Neural cell (in vitro differentiated cells): ENCODE measurements at regions not wholly inside any gene's neighbourhood (a gene's known extent, or its start where the extent isn't known, plus 50 kb on each side); places are given as distances from the start of the nearest gene placed in this dataset.

Experiments used
- H2AFZ ChIP-seq: fragments of 200-600, 300-800 bp; sonication (generic), shearing (Covaris generic); 2 replicates; pipeline ENCODE4 v1.6.0; 2014; ENCODE audit warnings: low read depth, mild to moderate bottlenecking, antibody characterized with exemption, low read length, moderate library complexity
- H3F3A ChIP-seq: fragments of 200-600 bp; shearing (Covaris generic); 2 replicates; pipeline ENCODE4 v1.6.1; 2016; ENCODE audit warnings: mild to moderate bottlenecking, moderate library complexity, mixed read lengths, antibody characterized with exemption, low read length; ENCODE audit not compliant: insufficient read depth, poor library complexity, severe bottlenecking
- H3K27ac ChIP-seq: fragments of 200-600, 300-800 bp; sonication (generic), shearing (Covaris generic); 2 replicates; pipeline ENCODE4 v1.5.1; 2014; ENCODE audit warnings: mild to moderate bottlenecking, low read length, moderate library complexity
- H3K27me3 ChIP-seq: fragments of 300-800, 200-600 bp; sonication (generic), shearing (Covaris generic); 2 replicates; pipeline ENCODE4 v1.6.0; 2014; ENCODE audit warnings: mild to moderate bottlenecking, low read depth, low read length, moderate library complexity; ENCODE audit not compliant: insufficient read depth
- H3K36me3 ChIP-seq: fragments of 300-800, 200-600 bp; sonication (generic), shearing (Covaris generic); 2 replicates; pipeline ENCODE4 v1.5.1; 2014; ENCODE audit warnings: mild to moderate bottlenecking, antibody characterized with exemption, low read length, moderate library complexity; ENCODE audit not compliant: insufficient read depth
- H3K4me2 ChIP-seq: fragments of 300-800, 200-600 bp; sonication (generic), shearing (Covaris generic); 2 replicates; pipeline ENCODE4 v1.6.0; 2014; ENCODE audit warnings: mild to moderate bottlenecking, low read length
- H3K4me3 ChIP-seq: fragments of 300-800, 200-600 bp; sonication (generic), shearing (Covaris generic); 2 replicates; pipeline ENCODE4 v1.5.1; 2014; ENCODE audit warnings: mild to moderate bottlenecking, low read length, moderate library complexity
- H3K79me2 ChIP-seq: fragments of 200-600 bp; shearing (Covaris generic); replicated peaks from 2 replicates; pipeline ENCODE4 v1.6.0; 2014; ENCODE audit warnings: mild to moderate bottlenecking, low read length, moderate library complexity; ENCODE audit not compliant: insufficient read depth
- H3K9ac ChIP-seq: fragments of 300-800, 200-600 bp; sonication (generic), shearing (Covaris generic); 2 replicates; pipeline ENCODE4 v1.6.1; 2016; ENCODE audit warnings: mild to moderate bottlenecking, low read length, mixed read lengths
- H3K9me2 ChIP-seq: fragments of 200-600 bp; shearing (Covaris generic); 2 replicates; pipeline ENCODE4 v1.6.1; 2016; ENCODE audit warnings: mild to moderate bottlenecking, low read length, mixed read lengths; ENCODE audit not compliant: insufficient read depth
- H3K9me3 ChIP-seq: fragments of 200-600, 300-800 bp; sonication (generic), shearing (Covaris generic); 2 replicates; pipeline ENCODE4 v1.6.1; 2016; ENCODE audit warnings: mild to moderate bottlenecking, mixed run types, low read length, moderate library complexity, mixed read lengths
- H4K20me1 ChIP-seq: fragments of 200-600 bp; shearing (Covaris generic); 2 replicates; pipeline ENCODE4 v1.6.1; 2016; ENCODE audit warnings: mild to moderate bottlenecking, mixed run types; ENCODE audit not compliant: insufficient read depth
- EP300 ChIP-seq: fragments of 450-650 bp; conservative IDR thresholded peaks from 2 replicates; pipeline ENCODE4 v1.6.1; 2014; ENCODE audit warnings: antibody characterized with exemption, mild to moderate bottlenecking, moderate library complexity; ENCODE audit not compliant: poor library complexity, severe bottlenecking
- EZH2 ChIP-seq: fragments of 200-600, 300-800 bp; shearing (Covaris generic), sonication (generic); IDR thresholded peaks from 2 replicates; pipeline ENCODE4 v1.6.1; 2014; ENCODE audit warnings: antibody characterized with exemption, low read length, borderline replicate concordance, mild to moderate bottlenecking; ENCODE audit not compliant: insufficient read depth, poor library complexity, severe bottlenecking
- MXI1 ChIP-seq: fragments of 450-650 bp; conservative IDR thresholded peaks from 2 replicates; pipeline ENCODE4 v1.6.1; 2014; ENCODE audit warnings: antibody characterized with exemption, mild to moderate bottlenecking; ENCODE audit not compliant: poor library complexity, severe bottlenecking
- POLR2AphosphoS5 ChIP-seq: IDR thresholded peaks from 2 replicates; pipeline ENCODE4 v1.6.1; 2012
- RAD21 ChIP-seq: fragments of 450-650 bp; conservative IDR thresholded peaks from 2 replicates; pipeline ENCODE4 v1.6.1; 2014; ENCODE audit warnings: antibody characterized with exemption, mild to moderate bottlenecking, moderate library complexity
- SMC3 ChIP-seq: fragments of 450-650 bp; conservative IDR thresholded peaks from 2 replicates; pipeline ENCODE4 v1.6.1; 2014; ENCODE audit warnings: antibody characterized with exemption, mild to moderate bottlenecking, moderate library complexity; ENCODE audit not compliant: poor library complexity
- TAF1 ChIP-seq: IDR thresholded peaks from 2 replicates; pipeline ENCODE4 v1.6.1; 2012; ENCODE audit warnings: low read depth
- TF ChIP-seq, protein P1 (sequence below): fragments of 450-650 bp; IDR thresholded peaks from 2 replicates; pipeline ENCODE4 v1.5.1; 2014; ENCODE audit warnings: antibody characterized with exemption, mild to moderate bottlenecking, moderate library complexity; ENCODE audit not compliant: poor library complexity, severe bottlenecking
- TF ChIP-seq, protein P2 (sequence below): IDR thresholded peaks from 2 replicates; pipeline ENCODE4 v1.6.1; 2012; ENCODE audit warnings: borderline replicate concordance

DNA sequence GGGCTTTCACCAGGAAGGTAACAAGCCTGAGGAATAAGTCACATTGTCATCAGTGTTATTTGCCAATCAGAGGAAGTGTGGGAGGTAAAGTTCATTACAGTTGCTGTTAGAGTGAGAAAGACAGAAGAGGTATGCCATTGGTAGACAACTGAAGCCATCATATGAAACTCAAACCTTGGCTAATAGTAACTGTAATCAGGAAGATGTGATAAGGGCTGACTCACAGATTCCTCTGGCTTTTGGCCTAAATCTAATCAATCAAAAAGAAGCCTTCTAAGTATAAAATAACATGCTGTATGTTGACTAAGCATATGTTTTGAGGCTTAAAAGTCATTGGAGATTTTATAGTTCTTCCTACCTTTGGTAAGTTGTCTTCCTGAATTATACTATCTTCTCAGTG lies 242.8 kb downstream of the PCDH7 start:
- H3K9me2 ChIP-seq = no peaks in the 10 kb centered on the region

DNA sequence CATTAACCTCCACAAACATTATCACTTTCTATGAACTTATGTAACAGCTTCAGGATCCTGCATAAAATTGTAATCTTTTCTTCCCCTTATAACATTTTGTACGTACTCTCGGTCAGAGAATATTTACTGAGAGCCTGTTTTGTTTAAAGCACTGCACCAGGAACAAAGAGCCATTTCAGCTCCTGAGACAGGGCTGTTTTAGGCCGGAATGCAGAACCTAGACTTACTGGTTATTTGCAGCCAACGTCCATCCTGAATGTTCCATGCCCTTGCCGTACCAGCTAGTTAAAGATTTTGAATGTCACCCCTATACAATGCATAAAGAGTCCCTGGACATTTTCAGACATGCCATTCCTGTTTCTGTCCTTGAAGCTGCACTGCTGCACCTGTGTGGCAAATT lies 248.8 kb downstream of the PCDH7 start:
- no peak overlapping the region for H3K4me3 ChIP-seq
- H2AFZ ChIP-seq = no peak overlapping the region

More for the DNA sequence above, 242.8 kb downstream of the PCDH7 start:
- Histone ChIP-seq H3K79me2 (no peaks in the 10 kb centered on the region), H2AFZ (no peak overlapping the region), H4K20me1 (no peaks in the 10 kb centered on the region), H3K27me3 (no peaks in the 10 kb centered on the region), H3K4me3 (no peak overlapping the region), H3K9ac (no peak overlapping the region), H3K27ac (no peak overlapping the region), H3K36me3 (no peaks in the 10 kb centered on the region), H3F3A (no peaks in the 10 kb centered on the region), H3K9me3 (no peaks in the 10 kb centered on the region), H3K4me2 (no peak overlapping the region)
- TF ChIP-seq TAF1 (no peak), EP300 (no peak), POLR2AphosphoS5 (no peak), SMC3 (no peak), RAD21 (no peak), EZH2 (no peak), MXI1 (no peak)
- TF ChIP-seq, protein P1, sequence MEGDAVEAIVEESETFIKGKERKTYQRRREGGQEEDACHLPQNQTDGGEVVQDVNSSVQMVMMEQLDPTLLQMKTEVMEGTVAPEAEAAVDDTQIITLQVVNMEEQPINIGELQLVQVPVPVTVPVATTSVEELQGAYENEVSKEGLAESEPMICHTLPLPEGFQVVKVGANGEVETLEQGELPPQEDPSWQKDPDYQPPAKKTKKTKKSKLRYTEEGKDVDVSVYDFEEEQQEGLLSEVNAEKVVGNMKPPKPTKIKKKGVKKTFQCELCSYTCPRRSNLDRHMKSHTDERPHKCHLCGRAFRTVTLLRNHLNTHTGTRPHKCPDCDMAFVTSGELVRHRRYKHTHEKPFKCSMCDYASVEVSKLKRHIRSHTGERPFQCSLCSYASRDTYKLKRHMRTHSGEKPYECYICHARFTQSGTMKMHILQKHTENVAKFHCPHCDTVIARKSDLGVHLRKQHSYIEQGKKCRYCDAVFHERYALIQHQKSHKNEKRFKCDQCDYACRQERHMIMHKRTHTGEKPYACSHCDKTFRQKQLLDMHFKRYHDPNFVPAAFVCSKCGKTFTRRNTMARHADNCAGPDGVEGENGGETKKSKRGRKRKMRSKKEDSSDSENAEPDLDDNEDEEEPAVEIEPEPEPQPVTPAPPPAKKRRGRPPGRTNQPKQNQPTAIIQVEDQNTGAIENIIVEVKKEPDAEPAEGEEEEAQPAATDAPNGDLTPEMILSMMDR = no peak
- TF ChIP-seq, protein P2, sequence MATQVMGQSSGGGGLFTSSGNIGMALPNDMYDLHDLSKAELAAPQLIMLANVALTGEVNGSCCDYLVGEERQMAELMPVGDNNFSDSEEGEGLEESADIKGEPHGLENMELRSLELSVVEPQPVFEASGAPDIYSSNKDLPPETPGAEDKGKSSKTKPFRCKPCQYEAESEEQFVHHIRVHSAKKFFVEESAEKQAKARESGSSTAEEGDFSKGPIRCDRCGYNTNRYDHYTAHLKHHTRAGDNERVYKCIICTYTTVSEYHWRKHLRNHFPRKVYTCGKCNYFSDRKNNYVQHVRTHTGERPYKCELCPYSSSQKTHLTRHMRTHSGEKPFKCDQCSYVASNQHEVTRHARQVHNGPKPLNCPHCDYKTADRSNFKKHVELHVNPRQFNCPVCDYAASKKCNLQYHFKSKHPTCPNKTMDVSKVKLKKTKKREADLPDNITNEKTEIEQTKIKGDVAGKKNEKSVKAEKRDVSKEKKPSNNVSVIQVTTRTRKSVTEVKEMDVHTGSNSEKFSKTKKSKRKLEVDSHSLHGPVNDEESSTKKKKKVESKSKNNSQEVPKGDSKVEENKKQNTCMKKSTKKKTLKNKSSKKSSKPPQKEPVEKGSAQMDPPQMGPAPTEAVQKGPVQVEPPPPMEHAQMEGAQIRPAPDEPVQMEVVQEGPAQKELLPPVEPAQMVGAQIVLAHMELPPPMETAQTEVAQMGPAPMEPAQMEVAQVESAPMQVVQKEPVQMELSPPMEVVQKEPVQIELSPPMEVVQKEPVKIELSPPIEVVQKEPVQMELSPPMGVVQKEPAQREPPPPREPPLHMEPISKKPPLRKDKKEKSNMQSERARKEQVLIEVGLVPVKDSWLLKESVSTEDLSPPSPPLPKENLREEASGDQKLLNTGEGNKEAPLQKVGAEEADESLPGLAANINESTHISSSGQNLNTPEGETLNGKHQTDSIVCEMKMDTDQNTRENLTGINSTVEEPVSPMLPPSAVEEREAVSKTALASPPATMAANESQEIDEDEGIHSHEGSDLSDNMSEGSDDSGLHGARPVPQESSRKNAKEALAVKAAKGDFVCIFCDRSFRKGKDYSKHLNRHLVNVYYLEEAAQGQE = no peak

More for the DNA sequence above, 248.8 kb downstream of the PCDH7 start:
- no peaks in the 10 kb centered on the region for H3K9me3 ChIP-seq
- no peak for TF ChIP-seq TAF1
- TF ChIP-seq RAD21 = no peak
- TF ChIP-seq, protein P2 = no peak
- TF ChIP-seq EP300 = no peak
- TF ChIP-seq SMC3 = no peak
- TF ChIP-seq EZH2 = no peak
- TF ChIP-seq MXI1 = no peak
- H3K36me3 ChIP-seq = no peaks in the 10 kb centered on the region
- no peaks in the 10 kb centered on the region for H3K79me2 ChIP-seq
- no peaks in the 10 kb centered on the region for H4K20me1 ChIP-seq
- H3K9me2 ChIP-seq = no peaks in the 10 kb centered on the region
- no peaks in the 10 kb centered on the region for H3K27me3 ChIP-seq
- H3K9ac ChIP-seq = no peak overlapping the region
- no peak overlapping the region for H3K27ac ChIP-seq
- H3F3A ChIP-seq = no peaks in the 10 kb centered on the region
- H3K4me2 ChIP-seq = no peak overlapping the region
